ENCODE measurements at regions not wholly inside any gene's neighbourhood (a gene's known extent, or its start where the extent isn't known, plus 50 kb on each side); places are given as distances from the start of the nearest gene placed in this dataset.

GRCh38 chr17:77636835-77637817 is 321.4 kb upstream of the TNRC6C start:
- no peak for DNase-seq (ENCODE audit: extremely low spot score)
- CTCF ChIA-PET: no interaction called here
- no peak for TF ChIP-seq CTCF (IDR thresholded peaks at IDR 0.05; ENCODE audit: control extremely low read depth, extremely low read depth, low read depth, missing control alignments)
- POLR2A ChIA-PET: no interaction called here

GRCh38 chr17:77637818-77638575 is 320.5 kb upstream of the TNRC6C start:
- TF ChIP-seq CTCF (IDR thresholded peaks at IDR 0.05; ENCODE audit: control extremely low read depth, extremely low read depth, low read depth, missing control alignments): no peak
- ChIA-PET POLR2A (no interaction called here), CTCF (no interaction called here)
- no peak for DNase-seq (ENCODE audit: extremely low spot score)

- POLR2A ChIA-PET: no interaction called here
- TF ChIP-seq CTCF (IDR thresholded peaks at IDR 0.05; ENCODE audit: control extremely low read depth, extremely low read depth, low read depth, missing control alignments): no peak
- no peak for DNase-seq (ENCODE audit: extremely low spot score)
- CTCF ChIA-PET: no interaction called here
These were observed 318.3 kb upstream of the TNRC6C start for GRCh38 chr17:77640252-77640651.

- CTCF ChIA-PET: no interaction called here
- no peak for TF ChIP-seq CTCF (IDR thresholded peaks at IDR 0.05; ENCODE audit: control extremely low read depth, extremely low read depth, low read depth, missing control alignments)
- POLR2A ChIA-PET: interaction anchor here (0.7 kb wide), 1 partner anchor 238 kb away, joined by 4 read pairs; no protein-coding TSS in a partner anchor
- no peak for DNase-seq (ENCODE audit: extremely low spot score)
These were observed 317.4 kb upstream of the TNRC6C start for GRCh38 chr17:77640916-77641605.

GRCh38 chr17:77641718-77642117 is 316.8 kb upstream of the TNRC6C start:
- CTCF ChIA-PET: interaction anchor here (1.2 kb wide), 1 partner anchor 16 kb away, joined by 3 read pairs; no protein-coding TSS in a partner anchor
- POLR2A ChIA-PET: interaction anchor here (0.7 kb wide), 1 partner anchor 239 kb away, joined by 4 read pairs; no protein-coding TSS in a partner anchor
- TF ChIP-seq CTCF (IDR thresholded peaks at IDR 0.05; ENCODE audit: control extremely low read depth, extremely low read depth, low read depth, missing control alignments): no peak
- no peak for DNase-seq (ENCODE audit: extremely low spot score)
